ENCODE measurements at regions not wholly inside any gene's neighbourhood (a gene's known extent, or its start where the extent isn't known, plus 50 kb on each side); places are given as distances from the start of the nearest gene placed in this dataset.

GRCh38 chr15:29533647-29534046, 264.0 kb upstream of the NSMCE3 start:
- Histone ChIP-seq H3K27ac (ENCODE audit: low read depth, low read length) (no peak overlapping the region), H3K9me3 (ENCODE audit: control insufficient read depth, insufficient read depth, low read length) (no peaks in the 10 kb centered on the region), H3K27me3 (ENCODE audit: control insufficient read depth, insufficient read depth, low read length) (peaks cover 2% of the 10 kb centered on the region), H3K4me3 (ENCODE audit: low read depth, low read length) (no peak overlapping the region)
- ChIA-PET POLR2A (no interaction called here), CTCF (no interaction called here)
- no peak for DNase-seq (ENCODE audit: low read depth, low spot score)
- no peak for TF ChIP-seq CTCF (IDR thresholded peaks at IDR 0.05; ENCODE audit: low read depth, low read length)

- no peaks in the 10 kb centered on the region for H3K27me3 ChIP-seq (ENCODE audit: control insufficient read depth, insufficient read depth, low read length)
- no peak for TF ChIP-seq CTCF (IDR thresholded peaks at IDR 0.05; ENCODE audit: low read depth, low read length)
- POLR2A ChIA-PET: no interaction called here
- no peak overlapping the region for H3K27ac ChIP-seq (ENCODE audit: low read depth, low read length)
- CTCF ChIA-PET: interaction anchor here (0.6 kb wide), 1 partner anchor 9 kb away, joined by 8 read pairs; no protein-coding TSS in a partner anchor
- no peaks in the 10 kb centered on the region for H3K9me3 ChIP-seq (ENCODE audit: control insufficient read depth, insufficient read depth, low read length)
- no peak overlapping the region for H3K4me3 ChIP-seq (ENCODE audit: low read depth, low read length)
- DNase-seq (ENCODE audit: low read depth, low spot score): no peak
Observed at GRCh38 chr15:29532296-29532695, 262.7 kb upstream of the NSMCE3 start.

GRCh38 chr15:29530966-29531365, 261.3 kb upstream of the NSMCE3 start:
- POLR2A ChIA-PET: no interaction called here
- Histone ChIP-seq H3K4me3 (ENCODE audit: low read depth, low read length) (no peak overlapping the region), H3K27ac (ENCODE audit: low read depth, low read length) (no peak overlapping the region), H3K27me3 (ENCODE audit: control insufficient read depth, insufficient read depth, low read length) (no peaks in the 10 kb centered on the region), H3K9me3 (ENCODE audit: control insufficient read depth, insufficient read depth, low read length) (no peaks in the 10 kb centered on the region)
- no peak for DNase-seq (ENCODE audit: low read depth, low spot score)
- no peak for TF ChIP-seq CTCF (IDR thresholded peaks at IDR 0.05; ENCODE audit: low read depth, low read length)
- CTCF ChIA-PET: no interaction called here

GRCh38 chr15:29529043-29529442, 259.4 kb upstream of the NSMCE3 start:
- Histone ChIP-seq H3K4me3 (ENCODE audit: low read depth, low read length) (no peak overlapping the region), H3K27ac (ENCODE audit: low read depth, low read length) (no peak overlapping the region), H3K27me3 (ENCODE audit: control insufficient read depth, insufficient read depth, low read length) (no peaks in the 10 kb centered on the region), H3K9me3 (ENCODE audit: control insufficient read depth, insufficient read depth, low read length) (no peaks in the 10 kb centered on the region)
- POLR2A ChIA-PET: no interaction called here
- CTCF ChIA-PET: no interaction called here
- DNase-seq (ENCODE audit: low read depth, low spot score): no peak
- TF ChIP-seq CTCF (IDR thresholded peaks at IDR 0.05; ENCODE audit: low read depth, low read length): no peak

GRCh38 chr15:29528276-29528675, 258.7 kb upstream of the NSMCE3 start:
- Histone ChIP-seq H3K9me3 (ENCODE audit: control insufficient read depth, insufficient read depth, low read length) (no peaks in the 10 kb centered on the region), H3K27ac (ENCODE audit: low read depth, low read length) (no peak overlapping the region), H3K4me3 (ENCODE audit: low read depth, low read length) (no peak overlapping the region), H3K27me3 (ENCODE audit: control insufficient read depth, insufficient read depth, low read length) (no peaks in the 10 kb centered on the region)
- ChIA-PET CTCF (no interaction called here), POLR2A (no interaction called here)
- no peak for TF ChIP-seq CTCF (IDR thresholded peaks at IDR 0.05; ENCODE audit: low read depth, low read length)
- no peak for DNase-seq (ENCODE audit: low read depth, low spot score)
